BE2C (cell line): ENCODE measurements at regions not wholly inside any gene's neighbourhood (a gene's known extent, or its start where the extent isn't known, plus 50 kb on each side); places are given as distances from the start of the nearest gene placed in this dataset.

Experiments used
- DNase-seq: peaks from one replicate; pipeline ENCODE4 v3.0.0-alpha.2; 2020
- H3K27me3 ChIP-seq: fragments of 250-450 bp; sonication (Bioruptor Pico); 2 replicates; pipeline ENCODE4 v1.5.1; 2020; ENCODE audit warnings: mild to moderate bottlenecking
- H3K36me3 ChIP-seq: fragments of 250-450 bp; sonication (Bioruptor Pico); 2 replicates; pipeline ENCODE4 v1.5.1; 2020; ENCODE audit warnings: mild to moderate bottlenecking
- H3K4me1 ChIP-seq: fragments of 250-450 bp; sonication (Bioruptor Pico); 2 replicates; pipeline ENCODE4 v1.5.1; 2020
- H3K4me3 ChIP-seq: 2 replicates; pipeline ENCODE4 v1.5.1; 2011; ENCODE audit warnings: low read depth, low read length
- H3K9me3 ChIP-seq: fragments of 250-450 bp; sonication (Bioruptor Pico); 2 replicates; pipeline ENCODE4 v1.5.1; 2020
- CTCF ChIP-seq: IDR thresholded peaks from 2 replicates; pipeline ENCODE4 v1.5.1; 2012; ENCODE audit warnings: mild to moderate bottlenecking, low read depth, low read length

- DNase-seq = no peak
- Histone ChIP-seq H3K27me3 (no peaks in the 10 kb centered on the region), H3K36me3 (no peaks in the 10 kb centered on the region), H3K9me3 (no peaks in the 10 kb centered on the region), H3K4me3 (no peak overlapping the region), H3K4me1 (peaks cover 17% of the 10 kb centered on the region)
- no peak for TF ChIP-seq CTCF
Measured at GRCh38 chr12:124629117-124629516, 61.7 kb upstream of the NCOR2 start.

DNA sequence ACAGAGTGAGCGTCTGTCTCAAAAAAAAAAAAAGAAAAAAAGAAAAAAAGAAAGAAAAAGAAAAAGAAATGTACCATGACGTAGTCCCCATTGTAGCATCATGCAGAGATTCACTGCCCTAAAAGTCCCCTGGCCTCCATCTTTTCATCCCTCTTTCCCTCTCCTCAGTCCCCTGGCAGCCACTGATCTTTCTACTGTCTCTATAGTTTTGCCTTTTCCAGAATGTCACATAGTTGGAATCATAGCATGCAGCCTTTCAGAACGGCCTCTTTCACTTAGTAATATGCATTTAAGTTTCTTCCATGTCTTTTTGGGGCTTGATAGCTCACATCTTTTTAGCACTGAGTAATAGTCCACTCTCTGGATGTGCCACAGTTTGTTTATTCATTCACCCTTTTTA lies 60.5 kb upstream of the NCOR2 start:
- Histone ChIP-seq H3K9me3 (no peaks in the 10 kb centered on the region), H3K36me3 (no peaks in the 10 kb centered on the region), H3K27me3 (no peaks in the 10 kb centered on the region), H3K4me1 (peaks cover 18% of the 10 kb centered on the region), H3K4me3 (no peak overlapping the region)
- no peak for TF ChIP-seq CTCF
- no peak for DNase-seq

DNA sequence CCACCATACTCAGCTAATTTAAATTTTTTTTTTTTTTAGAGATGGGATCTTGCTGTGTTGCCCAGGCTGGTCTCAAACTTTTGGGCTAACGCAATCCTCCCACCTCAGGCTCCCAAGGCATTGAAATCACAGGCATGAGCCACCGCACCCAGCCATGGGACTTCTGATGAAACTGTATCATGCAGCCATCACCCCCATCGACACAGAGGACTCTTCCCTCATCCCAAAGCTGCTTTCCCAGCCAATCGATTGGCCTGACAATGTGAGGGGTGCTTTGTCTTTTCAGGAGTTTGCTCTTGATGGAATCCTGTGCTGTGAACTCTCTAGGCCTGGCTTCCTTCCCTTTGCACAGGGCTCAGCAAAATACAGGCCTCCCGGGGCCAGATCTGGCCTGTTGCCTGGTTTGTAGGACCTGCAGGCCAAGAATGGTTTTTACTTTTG lies 59.6 kb upstream of the NCOR2 start:
- H3K4me1 ChIP-seq = peaks cover 10% of the 10 kb centered on the region
- H3K36me3 ChIP-seq = no peaks in the 10 kb centered on the region

DNA sequence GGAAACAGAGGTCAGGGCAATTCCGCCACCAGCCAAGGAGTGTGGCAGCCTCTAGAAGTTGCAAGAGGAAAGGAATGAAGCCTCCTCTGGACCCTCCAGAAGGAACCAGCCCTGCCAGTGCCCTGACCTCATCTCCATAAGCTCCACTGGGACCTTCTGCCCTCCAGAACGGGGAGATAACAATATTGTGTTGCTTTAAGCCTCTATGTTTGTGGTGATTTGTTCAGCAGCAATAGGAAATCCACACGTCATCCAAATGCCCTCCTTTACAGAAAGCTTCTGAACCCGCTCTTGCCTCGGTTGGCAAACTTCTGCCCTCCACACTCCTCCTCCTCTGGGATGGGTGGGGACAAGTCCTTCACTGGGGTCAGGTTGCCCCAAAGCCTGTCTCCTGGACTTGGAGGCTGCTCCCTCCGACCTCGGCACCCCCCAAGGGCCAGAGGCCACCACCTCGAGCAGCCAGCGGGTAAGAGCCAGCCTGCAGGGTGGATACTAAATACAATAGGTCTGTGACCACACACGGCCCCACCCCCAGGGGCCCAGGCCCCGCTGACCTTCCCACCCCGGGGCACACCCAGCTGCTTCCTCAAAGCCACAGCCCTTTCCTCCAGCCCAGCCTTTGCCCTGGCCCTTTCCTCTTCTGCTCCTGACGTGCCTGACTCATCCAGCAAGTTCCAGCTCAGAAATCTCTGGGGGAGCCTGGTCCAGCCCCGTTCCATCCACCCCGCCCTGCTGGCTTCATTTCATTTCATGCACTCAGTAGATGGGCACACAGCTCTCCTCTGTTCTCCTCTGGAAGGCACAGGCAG lies 58.7 kb upstream of the NCOR2 start:
- H3K4me3 ChIP-seq = no peak overlapping the region
- no peaks in the 10 kb centered on the region for H3K9me3 ChIP-seq
- peaks cover 8% of the 10 kb centered on the region for H3K4me1 ChIP-seq
- no peak for DNase-seq
- no peaks in the 10 kb centered on the region for H3K27me3 ChIP-seq
- no peak for TF ChIP-seq CTCF
- no peaks in the 10 kb centered on the region for H3K36me3 ChIP-seq

More for the DNA sequence above, 59.6 kb upstream of the NCOR2 start:
- H3K4me3 ChIP-seq = no peak overlapping the region
- H3K27me3 ChIP-seq = no peaks in the 10 kb centered on the region
- no peak for DNase-seq
- no peak for TF ChIP-seq CTCF
- H3K9me3 ChIP-seq = no peaks in the 10 kb centered on the region

GRCh38 chr12:124624823-124625222 lies 57.4 kb upstream of the NCOR2 start:
- H3K4me3 ChIP-seq = no peak overlapping the region
- no peak for TF ChIP-seq CTCF
- H3K27me3 ChIP-seq = no peaks in the 10 kb centered on the region
- H3K36me3 ChIP-seq = no peaks in the 10 kb centered on the region
- H3K4me1 ChIP-seq = peaks cover 8% of the 10 kb centered on the region
- DNase-seq = no peak
- no peaks in the 10 kb centered on the region for H3K9me3 ChIP-seq

GRCh38 chr12:124623344-124624035 lies 56.1 kb upstream of the NCOR2 start:
- Histone ChIP-seq H3K4me3 (no peak overlapping the region), H3K27me3 (no peaks in the 10 kb centered on the region), H3K36me3 (no peaks in the 10 kb centered on the region), H3K9me3 (no peaks in the 10 kb centered on the region), H3K4me1 (peaks cover 8% of the 10 kb centered on the region)
- TF ChIP-seq CTCF = no peak
- no peak for DNase-seq
